Choroid plexus epithelial cell (primary cell): ENCODE measurements at regions not wholly inside any gene's neighbourhood (a gene's known extent, or its start where the extent isn't known, plus 50 kb on each side); places are given as distances from the start of the nearest gene placed in this dataset.

Source experiments
- DNase-seq: peaks from one replicate; pipeline ENCODE4 v3.0.0-alpha.2; 2010; ENCODE audit warnings: low read depth
- H3K4me3 ChIP-seq: 2 replicates; pipeline ENCODE4 v1.5.1; 2011; ENCODE audit warnings: low read depth, mild to moderate bottlenecking, control low read depth, low read length, moderate library complexity
- TF ChIP-seq, protein P1 (sequence below): conservative IDR thresholded peaks from 2 replicates; pipeline ENCODE4 v1.5.1; 2011; ENCODE audit warnings: low read depth, mild to moderate bottlenecking, control low read depth, inconsistent platforms, low read length, moderate library complexity

DNA sequence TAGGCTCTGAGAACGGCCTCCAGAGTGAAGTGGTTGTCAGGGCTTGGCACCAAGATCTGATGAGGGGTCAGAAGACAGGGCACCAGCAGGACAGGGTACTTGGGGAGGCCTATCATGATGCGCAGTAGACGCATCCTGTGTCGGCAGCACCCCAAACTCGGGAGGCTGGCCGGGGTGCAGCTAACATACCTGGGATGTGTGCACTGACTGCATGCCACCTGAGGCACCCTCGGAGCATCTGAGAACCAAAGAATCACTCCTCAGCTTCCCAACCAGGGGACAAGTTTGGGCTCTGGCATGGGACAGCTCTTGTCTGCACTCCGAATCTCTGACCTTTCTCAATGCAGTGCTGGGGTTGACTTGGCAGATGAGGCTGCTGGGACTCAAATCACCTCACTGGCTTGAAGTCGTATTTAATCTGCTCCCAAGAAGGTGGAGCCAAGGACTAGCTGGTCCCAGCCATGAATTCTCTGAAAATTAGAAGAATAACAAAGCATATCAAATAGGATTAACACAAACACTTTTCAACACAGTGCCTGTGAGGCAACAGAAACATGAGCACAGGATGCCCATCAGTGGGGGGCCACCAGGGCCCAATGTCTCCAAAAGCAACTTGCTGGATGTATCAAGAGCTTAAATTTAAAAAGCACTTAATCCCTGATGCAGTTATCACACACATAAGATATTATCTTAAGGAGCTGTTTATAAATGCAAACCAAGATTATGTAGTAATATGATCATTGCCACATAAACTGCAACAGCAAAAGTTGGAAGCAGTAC is 348.8 kb downstream of the PREX1 start:
- TF ChIP-seq, protein P1, sequence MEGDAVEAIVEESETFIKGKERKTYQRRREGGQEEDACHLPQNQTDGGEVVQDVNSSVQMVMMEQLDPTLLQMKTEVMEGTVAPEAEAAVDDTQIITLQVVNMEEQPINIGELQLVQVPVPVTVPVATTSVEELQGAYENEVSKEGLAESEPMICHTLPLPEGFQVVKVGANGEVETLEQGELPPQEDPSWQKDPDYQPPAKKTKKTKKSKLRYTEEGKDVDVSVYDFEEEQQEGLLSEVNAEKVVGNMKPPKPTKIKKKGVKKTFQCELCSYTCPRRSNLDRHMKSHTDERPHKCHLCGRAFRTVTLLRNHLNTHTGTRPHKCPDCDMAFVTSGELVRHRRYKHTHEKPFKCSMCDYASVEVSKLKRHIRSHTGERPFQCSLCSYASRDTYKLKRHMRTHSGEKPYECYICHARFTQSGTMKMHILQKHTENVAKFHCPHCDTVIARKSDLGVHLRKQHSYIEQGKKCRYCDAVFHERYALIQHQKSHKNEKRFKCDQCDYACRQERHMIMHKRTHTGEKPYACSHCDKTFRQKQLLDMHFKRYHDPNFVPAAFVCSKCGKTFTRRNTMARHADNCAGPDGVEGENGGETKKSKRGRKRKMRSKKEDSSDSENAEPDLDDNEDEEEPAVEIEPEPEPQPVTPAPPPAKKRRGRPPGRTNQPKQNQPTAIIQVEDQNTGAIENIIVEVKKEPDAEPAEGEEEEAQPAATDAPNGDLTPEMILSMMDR = no peak
- DNase-seq = peak; percentile 5
- no peak overlapping the region for H3K4me3 ChIP-seq

DNA sequence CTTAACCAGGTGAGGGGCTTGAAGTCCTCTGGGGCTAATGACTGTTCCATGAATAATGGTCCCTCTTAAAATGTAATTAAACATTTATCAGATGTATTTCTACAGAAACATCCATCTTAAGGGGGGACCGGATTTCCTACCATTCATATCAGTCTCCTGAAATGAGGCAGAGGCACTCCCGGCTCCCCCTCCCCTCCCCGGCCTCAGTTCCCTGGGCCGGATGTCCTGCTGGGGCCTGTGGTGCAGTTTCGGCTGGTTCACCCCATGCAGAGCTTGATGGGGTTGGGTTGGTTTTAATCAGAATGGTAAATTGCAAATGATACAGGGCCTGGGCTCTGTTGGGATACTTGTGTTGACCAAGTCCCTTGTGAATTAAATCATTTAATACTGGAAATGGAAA is 349.4 kb downstream of the PREX1 start:
- no peak overlapping the region for H3K4me3 ChIP-seq
- no peak for DNase-seq
- TF ChIP-seq, protein P1 = no peak

- DNase-seq = no peak
- TF ChIP-seq, protein P1 = no peak
- H3K4me3 ChIP-seq = no peak overlapping the region
Observed at GRCh38 chr20:48476854-48477253, 350.9 kb downstream of the PREX1 start.

DNA sequence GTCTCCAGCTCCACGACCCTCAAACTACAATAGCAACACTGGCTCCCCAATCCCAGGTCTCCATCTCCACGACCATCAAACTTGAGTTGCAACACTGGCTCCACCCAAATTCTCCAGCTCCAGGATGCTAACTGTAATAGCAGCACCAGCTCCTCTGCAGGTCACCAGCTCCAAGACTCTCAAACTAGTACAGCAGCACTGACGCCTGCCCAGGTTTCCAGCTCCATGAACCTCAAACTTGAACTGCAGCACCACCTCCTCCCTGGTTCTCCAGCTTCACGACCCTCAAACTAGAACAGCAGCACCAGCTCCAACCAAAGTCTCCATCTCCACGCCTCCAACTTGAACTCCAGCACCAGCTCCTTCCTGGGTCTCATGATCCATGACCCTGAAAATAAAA is 353.8 kb downstream of the PREX1 start:
- no peak overlapping the region for H3K4me3 ChIP-seq
- no peak for DNase-seq
- TF ChIP-seq, protein P1 = no peak

DNA sequence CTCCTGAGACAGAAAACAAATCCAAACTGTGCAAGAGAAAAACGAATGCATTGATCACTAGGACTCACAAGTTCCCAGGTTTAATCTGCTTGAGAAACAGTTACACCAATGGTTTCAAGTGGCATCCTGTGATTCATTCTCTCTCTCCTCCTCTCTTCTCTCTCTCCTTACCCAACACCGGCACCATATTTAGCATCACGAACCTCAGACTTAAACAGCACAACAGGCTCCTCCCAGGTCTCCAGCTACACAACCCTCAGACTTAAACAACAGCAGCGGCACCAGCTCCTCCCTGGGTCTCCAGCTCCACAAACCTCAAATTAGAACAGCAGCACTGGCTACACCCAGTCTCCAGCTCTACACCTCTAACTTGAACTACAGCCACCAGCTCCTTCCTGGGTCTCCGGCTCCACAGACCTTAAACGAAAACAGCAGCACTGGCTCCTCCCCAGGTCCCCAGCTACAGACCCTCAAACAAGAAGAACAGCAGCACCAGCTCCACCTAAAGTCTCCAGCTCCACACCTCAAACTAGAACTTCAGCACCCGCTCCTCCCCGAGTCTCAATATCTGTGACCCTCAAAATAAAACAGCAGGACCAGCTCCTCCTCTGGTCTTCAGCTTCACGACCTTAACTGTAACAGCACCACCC is 355.9 kb downstream of the PREX1 start:
- no peak overlapping the region for H3K4me3 ChIP-seq
- TF ChIP-seq, protein P1 = no peak
- DNase-seq = no peak

DNA sequence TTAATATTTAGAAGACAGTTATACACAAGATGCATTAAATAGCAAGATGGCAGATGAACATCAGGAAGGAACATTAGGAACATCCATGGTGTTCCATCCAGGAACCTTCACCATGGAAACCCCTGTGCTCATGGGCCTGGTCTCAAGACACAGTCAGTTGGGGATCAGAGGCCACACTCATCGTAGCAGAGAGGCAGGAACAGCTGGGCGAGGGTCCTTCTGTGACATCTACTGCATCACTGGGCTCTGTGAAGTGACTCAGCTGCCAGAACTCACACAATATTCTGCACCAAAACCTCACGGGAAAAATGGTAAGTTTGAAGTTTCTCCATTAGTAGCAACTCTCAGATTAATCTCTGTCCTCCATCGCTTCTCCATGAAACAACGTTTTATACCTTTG is 356.6 kb downstream of the PREX1 start:
- no peak overlapping the region for H3K4me3 ChIP-seq

More for the DNA sequence above, 356.6 kb downstream of the PREX1 start:
- no peak for DNase-seq
- TF ChIP-seq, protein P1 = no peak
